Stimulated activated CD8-positive, alpha-beta memory T cell treated with anti-CD3 and anti-CD28 coated beads, Interleukin-4, amount 100 ng/mL, for 1 hour (primary cell): ENCODE measurements at regions not wholly inside any gene's neighbourhood (a gene's known extent, or its start where the extent isn't known, plus 50 kb on each side); places are given as distances from the start of the nearest gene placed in this dataset.

Source experiments
- DNase-seq, 2 donors: peaks; one replicate each; pipeline ENCODE4 v3.0.0-alpha.2; 2020; ENCODE audit warnings: low read depth in 2 of 2, low spot score in 1 of 2

DNA sequence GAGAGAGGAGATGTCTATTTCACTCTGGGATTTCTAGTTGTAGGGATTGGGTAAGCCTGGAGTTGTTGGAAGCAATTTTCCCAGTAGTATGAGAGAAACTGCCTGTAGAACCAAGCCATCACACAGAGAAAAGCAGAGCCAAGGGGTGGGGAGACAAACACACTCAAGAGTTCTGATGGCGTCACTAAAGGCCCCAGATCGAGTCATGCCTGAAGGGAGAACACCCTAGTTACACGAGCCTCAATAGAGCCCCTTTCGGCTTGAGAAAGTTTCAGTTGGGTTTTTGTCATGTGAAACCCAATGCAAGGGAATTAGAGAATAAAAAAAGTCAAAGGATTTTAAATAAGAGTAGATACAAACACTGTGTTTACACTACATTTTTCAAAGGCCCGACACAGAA, 66.1 kb upstream of the PFN2 start:
- no peak for DNase-seq

- no peak for DNase-seq
These were observed 65.4 kb upstream of the PFN2 start for GRCh38 chr3:150035910-150036612.

DNA sequence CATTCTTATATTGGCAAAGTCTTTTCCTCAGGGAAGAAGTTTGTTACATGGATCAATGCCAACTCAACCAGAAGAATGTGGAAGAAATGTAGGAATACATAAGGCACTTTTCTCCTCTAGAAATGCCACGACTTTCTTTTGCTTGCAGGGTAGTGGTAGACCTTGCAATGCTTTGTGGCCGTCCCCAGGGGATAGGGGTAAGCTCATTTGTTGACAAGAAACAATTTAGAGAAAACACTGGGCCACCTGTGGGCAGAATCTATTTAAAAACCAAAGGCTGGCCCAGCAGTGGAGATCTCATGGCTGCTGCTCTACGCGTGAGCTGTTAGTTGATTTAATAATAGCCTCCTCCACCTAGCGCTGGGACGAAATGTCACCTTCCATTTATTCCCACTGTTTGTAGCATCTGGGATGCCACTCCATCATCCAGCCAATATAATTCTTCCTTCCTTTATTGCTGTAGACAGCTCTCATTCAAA, 64.6 kb upstream of the PFN2 start:
- no peak for DNase-seq

DNA sequence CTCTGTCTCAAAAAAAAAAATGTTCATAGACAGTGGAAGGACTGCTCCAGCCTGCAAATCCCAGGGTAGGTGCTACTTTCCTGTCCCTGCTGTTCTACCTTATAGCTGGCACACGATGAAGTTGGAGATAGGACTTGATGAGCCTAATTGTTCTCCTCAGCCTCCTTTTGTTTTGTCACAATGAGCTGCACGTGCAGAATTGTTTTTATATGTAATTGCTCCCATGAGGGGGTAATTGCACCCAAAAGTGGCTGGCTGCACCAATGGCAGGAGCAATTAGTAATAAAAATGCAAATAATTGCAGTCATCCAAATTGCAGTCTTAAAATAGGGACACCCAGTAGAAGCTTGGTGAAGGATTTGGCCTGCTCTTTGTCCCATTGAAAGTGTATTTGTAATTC, 63.0 kb upstream of the PFN2 start:
- DNase-seq: no peak

DNA sequence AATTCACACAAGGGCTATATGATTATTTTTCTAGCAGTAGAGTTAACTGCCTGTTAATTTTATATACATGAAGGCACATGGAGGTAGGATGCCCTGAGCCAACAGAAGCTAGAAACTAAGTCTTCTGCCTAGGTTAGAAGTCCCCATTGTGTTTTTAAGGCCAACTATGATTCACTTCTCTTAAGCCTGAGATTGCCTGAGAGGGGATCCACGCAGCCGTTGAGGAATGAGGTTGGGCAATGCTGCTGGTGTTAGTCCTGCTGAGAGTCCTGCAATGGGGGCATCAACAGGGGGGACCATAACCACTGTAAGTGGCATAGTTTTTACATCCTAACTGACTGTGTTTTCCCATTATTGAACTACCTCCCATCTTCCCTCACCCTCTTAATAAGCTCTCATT, 60.1 kb upstream of the PFN2 start:
- no peak for DNase-seq

DNA sequence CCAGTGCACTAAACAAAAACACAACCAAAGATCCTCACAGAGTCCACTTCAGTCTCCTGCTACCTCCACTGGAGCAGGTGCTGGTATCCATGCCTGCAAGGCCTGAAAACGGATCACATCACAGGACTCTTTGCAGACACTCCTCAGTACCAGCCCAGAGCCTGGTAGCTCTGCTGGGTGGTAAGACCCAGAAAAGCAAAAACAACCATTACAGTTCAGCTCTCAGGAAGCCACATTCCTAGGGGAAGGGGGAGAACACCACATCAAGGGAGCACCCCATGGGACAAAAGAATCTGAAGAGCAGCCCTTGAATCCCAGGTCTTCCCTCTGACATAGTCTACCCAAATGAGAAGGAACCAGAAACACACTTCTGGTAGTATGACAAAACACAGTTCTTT, 52.5 kb upstream of the PFN2 start:
- DNase-seq: no peak

DNA sequence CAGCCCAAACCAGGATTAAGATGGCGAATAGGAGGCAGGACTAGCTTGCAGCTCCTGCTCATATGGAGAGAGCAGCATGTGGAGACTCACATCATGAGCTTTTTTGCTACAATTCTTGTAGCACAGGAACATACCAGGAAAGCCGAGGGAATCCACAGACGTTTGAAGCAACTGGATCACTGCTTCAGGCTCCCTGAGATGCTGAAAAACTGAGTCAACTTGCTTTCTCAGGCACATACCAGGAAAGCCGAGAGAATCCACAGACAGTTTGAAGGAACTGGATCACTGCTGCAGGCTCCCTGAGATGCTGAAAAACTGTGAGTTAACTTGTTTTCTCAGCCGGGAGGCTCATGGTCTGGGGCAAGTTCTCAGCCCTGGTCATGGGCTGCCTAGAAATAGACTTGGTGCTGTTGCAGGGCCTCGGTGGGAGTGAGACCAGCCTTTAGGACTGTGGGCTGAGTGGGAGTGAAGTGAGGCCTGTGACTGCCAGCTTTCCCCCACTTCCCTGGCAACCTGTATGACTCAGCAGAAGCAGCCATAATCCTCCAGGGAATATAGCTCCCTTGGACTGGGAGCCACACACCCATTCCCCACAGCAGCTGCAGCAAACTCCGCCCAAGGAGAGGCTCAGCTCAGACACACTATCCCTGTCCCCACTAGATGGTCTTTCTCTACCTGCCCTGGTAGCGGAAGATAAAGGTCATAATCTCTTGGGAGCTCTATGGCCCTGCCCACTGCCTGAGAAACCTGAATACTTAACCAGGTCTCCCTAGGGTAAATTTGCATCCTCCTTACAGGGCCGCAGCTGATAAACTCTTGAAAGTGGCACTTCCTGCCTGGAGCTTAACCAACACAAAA, 51.9 kb upstream of the PFN2 start:
- no peak for DNase-seq

DNA sequence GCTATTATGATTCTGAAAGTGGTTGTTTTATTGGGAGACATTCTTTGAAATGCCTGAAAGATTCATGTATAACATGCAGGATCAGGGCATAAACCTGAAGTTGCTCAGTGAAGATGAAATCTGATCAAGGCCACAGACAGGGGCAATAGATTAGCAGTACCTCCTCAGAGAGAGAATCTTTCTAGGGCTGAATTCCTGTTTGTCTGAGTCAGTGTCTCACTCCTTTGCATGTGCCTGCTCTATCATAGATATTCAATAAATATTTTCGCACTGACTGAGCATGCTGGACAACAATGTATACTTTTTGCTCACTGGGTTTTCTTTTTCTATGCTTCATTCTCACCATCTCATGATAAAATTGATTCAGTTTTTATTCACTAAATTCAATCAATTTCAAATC, 49.8 kb upstream of the PFN2 start:
- no peak for DNase-seq
